Endothelial cell of umbilical vein (primary cell): ENCODE measurements at regions not wholly inside any gene's neighbourhood (a gene's known extent, or its start where the extent isn't known, plus 50 kb on each side); places are given as distances from the start of the nearest gene placed in this dataset.

Experiments
- BruUV-seq: library from RNA; stranded (reverse); fragments of 400-500 nt; replicated peaks from 2 replicates; lab custom pipeline; 2021; lab: Mats Ljungman, UMichigan
- CTCF ChIA-PET: fragments of 300-600, 350-600 bp; sonication (Branson Sonifier 250); formaldehyde crosslinking; loops from one replicate; lab custom pipeline; 2021; ENCODE audit warnings: antibody characterized with exemption, inconsistent platforms; lab: Charles Lee
- POLR2A ChIA-PET: fragments of 300-600, 350-600 bp; sonication (Branson Sonifier 250); formaldehyde crosslinking; loops from one replicate; lab custom pipeline; 2021; ENCODE audit warnings: antibody characterized with exemption, inconsistent platforms; lab: Charles Lee
- DNase-seq: peaks from one replicate; pipeline ENCODE4 v3.0.0-alpha.2; 2011; ENCODE audit warnings: low read depth, low spot score
- FAIRE-seq: peaks from 2 replicates; lab custom pipeline; 2011; peaks lifted over from hg19 to GRCh38; lab: Jason Lieb, UNC
- H2AFZ ChIP-seq: 2 replicates; pipeline ENCODE4 v1.6.0; 2012; ENCODE audit warnings: low read depth, low read length, control low read depth, inconsistent platforms
- H3K27ac ChIP-seq: 2 replicates; pipeline ENCODE4 v1.5.1; 2011; ENCODE audit warnings: low read depth, mild to moderate bottlenecking, control low read depth, low read length, moderate library complexity; ENCODE audit not compliant: insufficient read depth
- H3K27me3 ChIP-seq, 2 experiments: 2 replicates each; pipeline versions ENCODE4 v1.6.0 to v1.6.1; 2011; ENCODE audit warnings: low read length in 2 of 2, mixed read lengths in 1 of 2; ENCODE audit not compliant: control insufficient read depth in 2 of 2, insufficient read depth in 2 of 2
- H3K36me3 ChIP-seq, 2 experiments: 2 replicates in 1 of 2; 3 replicates in 1 of 2; pipeline ENCODE4 v1.5.1; 2011; ENCODE audit warnings: low read length in 2 of 2, mild to moderate bottlenecking in 1 of 2, moderate library complexity in 1 of 2; ENCODE audit not compliant: control insufficient read depth in 2 of 2, insufficient read depth in 2 of 2; ENCODE audit errors: extremely low read depth in 1 of 2
- H3K4me1 ChIP-seq: 3 replicates; pipeline ENCODE4 v1.5.1; 2011; ENCODE audit warnings: mild to moderate bottlenecking, low read length; ENCODE audit not compliant: control insufficient read depth, insufficient read depth; ENCODE audit errors: extremely low read depth
- H3K4me2 ChIP-seq: 2 replicates; pipeline ENCODE4 v1.6.1; 2011; ENCODE audit warnings: low read length, control low read depth, mixed read lengths; ENCODE audit not compliant: insufficient read depth
- H3K4me3 ChIP-seq, 3 experiments: fragments of 200-600 bp in 1 of 3; sonication (generic), shearing (Covaris generic) in 1 of 3; replicated peaks in 1 of 3; 2 replicates each; pipeline ENCODE4 v1.5.1; 2011 to 2016; ENCODE audit warnings: control low read depth in 3 of 3, low read length in 3 of 3, mild to moderate bottlenecking in 2 of 3, inconsistent platforms in 1 of 3, low read depth in 1 of 3, moderate library complexity in 1 of 3; ENCODE audit not compliant: insufficient read depth in 1 of 3
- H3K79me2 ChIP-seq: 2 replicates; pipeline ENCODE4 v1.6.0; 2012; ENCODE audit warnings: low read length, inconsistent platforms; ENCODE audit not compliant: control insufficient read depth, insufficient read depth
- H3K9ac ChIP-seq: replicated peaks from 2 replicates; pipeline ENCODE3; 2011; ENCODE audit warnings: low read length, control low read depth; ENCODE audit not compliant: insufficient read depth; ENCODE audit errors: extremely low read depth
- H3K9me1 ChIP-seq: replicated peaks from 3 replicates; pipeline ENCODE4 v1.6.0; 2011; ENCODE audit warnings: mild to moderate bottlenecking, low read length; ENCODE audit not compliant: control insufficient read depth, insufficient read depth; ENCODE audit errors: extremely low read depth
- H3K9me3 ChIP-seq: replicated peaks from 2 replicates; pipeline ENCODE4 v1.5.1; 2012; ENCODE audit warnings: low read length, inconsistent platforms; ENCODE audit not compliant: control insufficient read depth, insufficient read depth
- H4K20me1 ChIP-seq: replicated peaks from 2 replicates; pipeline ENCODE3; 2011; ENCODE audit warnings: mild to moderate bottlenecking, low read length; ENCODE audit not compliant: control insufficient read depth, insufficient read depth; ENCODE audit errors: extremely low read depth
- EZH2 ChIP-seq: IDR thresholded peaks from 2 replicates; pipeline ENCODE4 v1.6.1; 2012; ENCODE audit warnings: borderline replicate concordance, low read depth, mild to moderate bottlenecking, moderate library complexity, low read length, inconsistent platforms; ENCODE audit not compliant: severe bottlenecking
- FOS ChIP-seq: IDR thresholded peaks from 2 replicates; pipeline ENCODE4 v1.6.1; 2011; ENCODE audit warnings: mild to moderate bottlenecking, low read length, moderate library complexity, borderline replicate concordance; ENCODE audit not compliant: insufficient read depth
- GATA2 ChIP-seq: IDR thresholded peaks from 2 replicates; pipeline ENCODE4 v1.7.0; 2011; ENCODE audit warnings: low read depth, mild to moderate bottlenecking, moderate library complexity, mixed read lengths, low read length; ENCODE audit not compliant: insufficient read length, insufficient read depth
- JUN ChIP-seq: IDR thresholded peaks from 2 replicates; pipeline ENCODE4 v1.6.1; 2011; ENCODE audit warnings: borderline replicate concordance, low read depth; ENCODE audit not compliant: insufficient read length, insufficient read depth
- MAX ChIP-seq: IDR thresholded peaks from 2 replicates; pipeline ENCODE4 v1.6.1; 2011; ENCODE audit not compliant: insufficient read depth, insufficient read length
- MYC ChIP-seq: IDR thresholded peaks from one replicate; pipeline ENCODE4 v1.6.1; 2011; ENCODE audit warnings: mild to moderate bottlenecking, low read depth, low read length
- POLR2A ChIP-seq: IDR thresholded peaks from 2 replicates; pipeline ENCODE4 v1.6.1; 2012; ENCODE audit warnings: low read depth, mild to moderate bottlenecking, control low read depth, low read length
- POLR2AphosphoS5 ChIP-seq: IDR thresholded peaks from 2 replicates; pipeline ENCODE4 v1.6.1; 2012; ENCODE audit warnings: low read depth, mild to moderate bottlenecking, control low read depth, low read length, moderate library complexity; ENCODE audit not compliant: insufficient read depth
- dilution Hi-C: fragments of 300-500 bp; cut with MboI; formaldehyde crosslinking; loops from one replicate; pipeline ENCODE4 v1.15.0; 2019; ENCODE audit warnings: low sequenced_read_pairs; ENCODE audit not compliant: extremely low pct_ligation_motif_present
- intact Hi-C: fragments of 100-400 bp; cut with micrococcal nuclease; formaldehyde crosslinking; loops from one replicate; pipeline ENCODE4 v1.10.0; 2022
- TF ChIP-seq, protein P1 (sequence below), 2 donors: IDR thresholded peaks; 1 replicate in 1 of 2; 2 replicates in 1 of 2; pipeline ENCODE4 v1.5.1; 2011; ENCODE audit warnings: low read length in 2 of 2, mild to moderate bottlenecking in 2 of 2, moderate library complexity in 2 of 2, control low read depth in 1 of 2, inconsistent platforms in 1 of 2, low read depth in 1 of 2; ENCODE audit not compliant: insufficient read depth in 1 of 2; ENCODE audit errors: extremely low read depth in 1 of 2

GRCh38 chr5:58244819-58245475 is 214.9 kb downstream of the PLK2 start:
- H3K4me1 ChIP-seq, result peaks cover 67% of the 10 kb centered on the region
- dilution Hi-C loops (no loop called here), intact Hi-C loops (loop anchor here (1.0 to 5.0 kb wide), 3 partner anchors 28 to 808 kb away; no protein-coding TSS in a partner anchor)
- no peaks in the 10 kb centered on the region for H3K27me3 ChIP-seq
- DNase-seq, result peak; percentile 44
- peak overlapping the region; percentile 76 for H3K4me2 ChIP-seq
- FAIRE-seq, result no peak
- H3K9me3 ChIP-seq, result no peaks in the 10 kb centered on the region
- no peaks in the 10 kb centered on the region for H3K36me3 ChIP-seq
- no peak overlapping the region for H3K4me3 ChIP-seq
- H2AFZ ChIP-seq, result peak overlapping the region; percentile 38
- no peaks in the 10 kb centered on the region for H3K79me2 ChIP-seq
- POLR2A ChIA-PET, result interaction anchor here (1.2 to 1.6 kb wide), 2 partner anchors 29 to 209 kb away, joined by 3 to 6 read pairs; no protein-coding TSS in a partner anchor
- peak overlapping the region; percentile 77 for H3K27ac ChIP-seq
- H4K20me1 ChIP-seq, result no peaks in the 10 kb centered on the region
- CTCF ChIA-PET, result interaction anchor here (1.3 to 3.4 kb wide), 6 partner anchors 15 to 595 kb away, joined by 4 to 26 read pairs (median 8); no protein-coding TSS in a partner anchor
- BruUV-seq, result no TSS peak
- TF ChIP-seq MYC, result no peak
- TF ChIP-seq FOS, result no peak
- TF ChIP-seq JUN, result no peak
- TF ChIP-seq MAX, result no peak
- TF ChIP-seq, protein P1, sequence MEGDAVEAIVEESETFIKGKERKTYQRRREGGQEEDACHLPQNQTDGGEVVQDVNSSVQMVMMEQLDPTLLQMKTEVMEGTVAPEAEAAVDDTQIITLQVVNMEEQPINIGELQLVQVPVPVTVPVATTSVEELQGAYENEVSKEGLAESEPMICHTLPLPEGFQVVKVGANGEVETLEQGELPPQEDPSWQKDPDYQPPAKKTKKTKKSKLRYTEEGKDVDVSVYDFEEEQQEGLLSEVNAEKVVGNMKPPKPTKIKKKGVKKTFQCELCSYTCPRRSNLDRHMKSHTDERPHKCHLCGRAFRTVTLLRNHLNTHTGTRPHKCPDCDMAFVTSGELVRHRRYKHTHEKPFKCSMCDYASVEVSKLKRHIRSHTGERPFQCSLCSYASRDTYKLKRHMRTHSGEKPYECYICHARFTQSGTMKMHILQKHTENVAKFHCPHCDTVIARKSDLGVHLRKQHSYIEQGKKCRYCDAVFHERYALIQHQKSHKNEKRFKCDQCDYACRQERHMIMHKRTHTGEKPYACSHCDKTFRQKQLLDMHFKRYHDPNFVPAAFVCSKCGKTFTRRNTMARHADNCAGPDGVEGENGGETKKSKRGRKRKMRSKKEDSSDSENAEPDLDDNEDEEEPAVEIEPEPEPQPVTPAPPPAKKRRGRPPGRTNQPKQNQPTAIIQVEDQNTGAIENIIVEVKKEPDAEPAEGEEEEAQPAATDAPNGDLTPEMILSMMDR (IDR thresholded peaks at IDR 0.05; ENCODE audit: extremely low read depth in 1 of 2, insufficient read depth in 1 of 2, low read depth in 1 of 2, low read length in 2 of 2), result no peak
- TF ChIP-seq EZH2, result no peak
- TF ChIP-seq POLR2AphosphoS5, result no peak
- TF ChIP-seq GATA2, result no peak
- no peak for TF ChIP-seq POLR2A
- no peaks in the 10 kb centered on the region for H3K9me1 ChIP-seq
- H3K9ac ChIP-seq, result peak overlapping the region; percentile 1
